ENCODE measurements at regions not wholly inside any gene's neighbourhood (a gene's known extent, or its start where the extent isn't known, plus 50 kb on each side); places are given as distances from the start of the nearest gene placed in this dataset.

- no peak for DNase-seq (ENCODE audit: low spot score)
- TF ChIP-seq, protein P1, sequence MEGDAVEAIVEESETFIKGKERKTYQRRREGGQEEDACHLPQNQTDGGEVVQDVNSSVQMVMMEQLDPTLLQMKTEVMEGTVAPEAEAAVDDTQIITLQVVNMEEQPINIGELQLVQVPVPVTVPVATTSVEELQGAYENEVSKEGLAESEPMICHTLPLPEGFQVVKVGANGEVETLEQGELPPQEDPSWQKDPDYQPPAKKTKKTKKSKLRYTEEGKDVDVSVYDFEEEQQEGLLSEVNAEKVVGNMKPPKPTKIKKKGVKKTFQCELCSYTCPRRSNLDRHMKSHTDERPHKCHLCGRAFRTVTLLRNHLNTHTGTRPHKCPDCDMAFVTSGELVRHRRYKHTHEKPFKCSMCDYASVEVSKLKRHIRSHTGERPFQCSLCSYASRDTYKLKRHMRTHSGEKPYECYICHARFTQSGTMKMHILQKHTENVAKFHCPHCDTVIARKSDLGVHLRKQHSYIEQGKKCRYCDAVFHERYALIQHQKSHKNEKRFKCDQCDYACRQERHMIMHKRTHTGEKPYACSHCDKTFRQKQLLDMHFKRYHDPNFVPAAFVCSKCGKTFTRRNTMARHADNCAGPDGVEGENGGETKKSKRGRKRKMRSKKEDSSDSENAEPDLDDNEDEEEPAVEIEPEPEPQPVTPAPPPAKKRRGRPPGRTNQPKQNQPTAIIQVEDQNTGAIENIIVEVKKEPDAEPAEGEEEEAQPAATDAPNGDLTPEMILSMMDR (IDR thresholded peaks at IDR 0.05; ENCODE audit: extremely low read depth, insufficient read depth, missing control alignments), result no peak
- in situ Hi-C loops (cut with MboI; ENCODE audit: low pct_unique_long_range_greater_than_20kb, low sequenced_read_pairs, unreplicated experiment), result no loop called here
These were observed 106.9 kb downstream of the RFLNA start for GRCh38 chr12:124401704-124402221.

DNA sequence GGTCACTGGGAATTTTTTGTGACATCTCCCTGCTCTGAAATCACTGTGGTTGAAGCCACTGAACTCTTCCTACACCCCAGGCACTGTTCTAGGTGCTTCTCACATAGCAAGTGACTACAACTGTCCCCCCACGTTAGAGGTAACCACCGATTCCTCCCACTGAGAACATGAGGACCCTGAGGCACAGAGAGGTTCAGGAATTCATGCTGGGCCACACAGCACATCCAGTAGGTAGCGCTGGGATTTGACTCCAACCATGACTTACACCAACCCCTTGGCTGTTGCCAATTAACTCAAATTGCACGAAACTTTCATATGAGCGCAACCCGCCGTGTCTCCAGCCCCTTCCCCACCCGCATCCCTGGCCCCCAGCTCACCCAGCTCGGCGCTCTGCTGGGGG lies 105.2 kb downstream of the RFLNA start:
- DNase-seq (ENCODE audit: low spot score), result no peak
- TF ChIP-seq, protein P1 (IDR thresholded peaks at IDR 0.05; ENCODE audit: extremely low read depth, insufficient read depth, missing control alignments), result no peak
- in situ Hi-C loops (cut with MboI; ENCODE audit: low pct_unique_long_range_greater_than_20kb, low sequenced_read_pairs, unreplicated experiment), result no loop called here

DNA sequence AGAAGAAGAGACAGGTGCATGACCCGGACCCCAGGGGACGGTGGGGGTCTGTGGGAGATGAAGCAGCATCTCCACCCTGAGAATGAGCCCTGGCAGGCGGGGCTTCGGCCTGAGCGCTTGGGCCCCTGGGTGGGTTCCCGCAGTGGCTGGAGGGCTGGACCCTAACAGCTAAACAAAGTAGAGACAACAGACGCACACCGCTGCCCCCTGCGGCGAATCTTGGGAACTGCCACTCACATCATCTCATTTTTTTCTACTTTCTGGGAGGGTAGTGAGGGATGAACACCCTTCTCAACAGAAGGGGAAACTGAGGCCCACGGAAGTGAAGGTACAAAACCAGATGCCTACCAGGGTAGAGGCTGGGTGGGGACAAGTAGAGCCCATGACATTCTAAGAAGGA lies 104.7 kb downstream of the RFLNA start:
- in situ Hi-C loops (cut with MboI; ENCODE audit: low pct_unique_long_range_greater_than_20kb, low sequenced_read_pairs, unreplicated experiment), result no loop called here
- DNase-seq (ENCODE audit: low spot score), result peak; percentile 86
- TF ChIP-seq, protein P1 (IDR thresholded peaks at IDR 0.05; ENCODE audit: extremely low read depth, insufficient read depth, missing control alignments), result peak; percentile 63

- TF ChIP-seq, protein P1 (IDR thresholded peaks at IDR 0.05; ENCODE audit: extremely low read depth, insufficient read depth, missing control alignments), result no peak
- in situ Hi-C loops (cut with MboI; ENCODE audit: low pct_unique_long_range_greater_than_20kb, low sequenced_read_pairs, unreplicated experiment), result no loop called here
- no peak for DNase-seq (ENCODE audit: low spot score)
These were observed 103.8 kb downstream of the RFLNA start for GRCh38 chr12:124398578-124399227.

- in situ Hi-C loops (cut with MboI; ENCODE audit: low pct_unique_long_range_greater_than_20kb, low sequenced_read_pairs, unreplicated experiment), result no loop called here
- TF ChIP-seq, protein P1 (IDR thresholded peaks at IDR 0.05; ENCODE audit: extremely low read depth, insufficient read depth, missing control alignments), result no peak
- DNase-seq (ENCODE audit: low spot score), result no peak
These were observed 103.1 kb downstream of the RFLNA start for GRCh38 chr12:124397807-124398577.

DNA sequence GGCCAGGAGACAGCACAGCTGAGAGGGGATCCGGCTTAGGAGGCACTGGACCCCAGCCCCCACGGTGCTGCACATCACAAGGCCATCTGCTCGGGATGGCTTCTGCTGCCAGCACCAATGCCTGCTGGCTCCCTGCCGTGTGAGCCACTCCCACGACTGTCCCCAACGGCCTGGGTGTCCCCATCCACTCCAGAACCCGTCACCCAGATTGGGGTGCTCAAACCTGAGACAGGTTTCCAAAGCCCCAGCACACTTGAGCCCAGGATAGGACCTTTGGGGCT lies 102.4 kb downstream of the RFLNA start:
- TF ChIP-seq, protein P1 (IDR thresholded peaks at IDR 0.05; ENCODE audit: extremely low read depth, insufficient read depth, missing control alignments), result no peak
- no peak for DNase-seq (ENCODE audit: low spot score)
- in situ Hi-C loops (cut with MboI; ENCODE audit: low pct_unique_long_range_greater_than_20kb, low sequenced_read_pairs, unreplicated experiment), result no loop called here

Measured in GM13977 (cell line).